HCT116 (cell line): ENCODE measurements at regions not wholly inside any gene's neighbourhood (a gene's known extent, or its start where the extent isn't known, plus 50 kb on each side); places are given as distances from the start of the nearest gene placed in this dataset.

Experiments
- ATAC-seq: fragments of 200-7000 bp; cut with Tn5 transposase; 2 replicates; pipeline ENCODE4 v1.9.1; 2020; ENCODE audit warnings: mild to moderate bottlenecking, moderate library complexity
- BruUV-seq: library from RNA; stranded (reverse); fragments of 400-500 nt; replicated peaks from 2 replicates; lab custom pipeline; 2021; lab: Mats Ljungman, UMichigan
- CTCF ChIA-PET: fragments of 300-600 bp; sonication (Branson Sonifier 250); formaldehyde crosslinking; loops from one replicate; lab custom pipeline; 2021; ENCODE audit warnings: antibody characterized with exemption; lab: Charles Lee
- POLR2A ChIA-PET: fragments of 300-600, 350-600 bp; sonication (Branson Sonifier 250); formaldehyde crosslinking; loops from one replicate; lab custom pipeline; 2021; ENCODE audit warnings: antibody characterized with exemption; lab: Charles Lee
- RAD21 ChIA-PET, 2 experiments: fragments of 300-600 bp; sonication (Branson Sonifier 250); formaldehyde crosslinking; loops; one replicate each; lab custom pipeline; 2023; ENCODE audit warnings: low total read pairs in 2 of 2; ENCODE audit not compliant: uncharacterized antibody in 2 of 2, unreplicated experiment in 2 of 2, low non-redundant PET in 1 of 2; lab: Charles Lee
- DNase-seq: peaks from one replicate; pipeline ENCODE4 v3.0.0-alpha.2; 2010; ENCODE audit warnings: low read depth, low spot score
- H2AFZ ChIP-seq: fragments of 200-600 bp; shearing (Covaris generic), sonication (generic); 2 replicates; pipeline ENCODE4 v1.6.1; 2017; ENCODE audit warnings: low read depth, mixed run types, mixed read lengths, antibody characterized with exemption, low read length; ENCODE audit not compliant: poor library complexity, severe bottlenecking
- H3K27ac ChIP-seq: 2 replicates; pipeline ENCODE4 v1.5.1; 2012; ENCODE audit warnings: low read depth, low read length
- H3K27me3 ChIP-seq: fragments of 200-600 bp; sonication (generic); 2 replicates; pipeline ENCODE4 v1.6.1; 2016; ENCODE audit warnings: mixed run types, low read length, mixed read lengths; ENCODE audit not compliant: insufficient read depth
- H3K36me3 ChIP-seq, 2 experiments: fragments of 200-500 bp in 1 of 2; fragments of 200-600 bp in 1 of 2; sonication (Bioruptor generic) in 1 of 2; sonication (generic) in 1 of 2; 2 replicates each; pipeline versions ENCODE4 v1.5.1 to v1.6.1; 2014 to 2016; ENCODE audit warnings: low read length in 2 of 2, inconsistent platforms in 1 of 2, mixed read lengths in 1 of 2, mixed run types in 1 of 2; ENCODE audit not compliant: insufficient read depth in 2 of 2, control insufficient read depth in 1 of 2
- H3K4me1 ChIP-seq, 2 experiments: fragments of 200-600 bp in 1 of 2; sonication (generic) in 1 of 2; 2 replicates each; pipeline versions ENCODE4 v1.5.1 to v1.6.1; 2012 to 2017; ENCODE audit warnings: low read length in 2 of 2, inconsistent platforms in 1 of 2, mild to moderate bottlenecking in 1 of 2, mixed read lengths in 1 of 2, mixed run types in 1 of 2, moderate library complexity in 1 of 2; ENCODE audit not compliant: insufficient read depth in 2 of 2, control insufficient read depth in 1 of 2
- H3K4me2 ChIP-seq: fragments of 200-600 bp; sonication (generic); 2 replicates; pipeline ENCODE4 v1.6.1; 2017; ENCODE audit warnings: mixed run types, low read length, mixed read lengths
- H3K4me3 ChIP-seq, 2 experiments: fragments of 200-600 bp in 1 of 2; sonication (generic) in 1 of 2; replicated peaks in 1 of 2; 2 replicates each; pipeline ENCODE4 v1.5.1; 2011 to 2016; ENCODE audit warnings: low read length in 2 of 2, control low read depth in 1 of 2, low read depth in 1 of 2, mild to moderate bottlenecking in 1 of 2, mixed read lengths in 1 of 2, mixed run types in 1 of 2
- H3K79me2 ChIP-seq: fragments of 200-600 bp; sonication (generic); 2 replicates; pipeline ENCODE4 v1.6.1; 2017; ENCODE audit warnings: mild to moderate bottlenecking, mixed run types, low read length, moderate library complexity, mixed read lengths; ENCODE audit not compliant: insufficient read depth
- H3K9ac ChIP-seq: fragments of 200-600 bp; sonication (generic); 2 replicates; pipeline ENCODE4 v1.6.1; 2016; ENCODE audit warnings: low read length, mixed read lengths
- H3K9me2 ChIP-seq: fragments of 200-600 bp; sonication (generic), shearing (Covaris generic); 2 replicates; pipeline ENCODE4 v1.6.1; 2017; ENCODE audit warnings: mixed run types, mild to moderate bottlenecking, moderate library complexity; ENCODE audit not compliant: insufficient read depth
- H3K9me3 ChIP-seq, 2 experiments: fragments of 200-500 bp in 1 of 2; fragments of 200-600 bp in 1 of 2; sonication (Bioruptor generic) in 1 of 2; sonication (generic) in 1 of 2; 2 replicates each; pipeline ENCODE4 v1.6.1; 2014 to 2017; ENCODE audit warnings: low read length in 2 of 2, mixed read lengths in 2 of 2, inconsistent platforms in 1 of 2, low read depth in 1 of 2, mild to moderate bottlenecking in 1 of 2, mixed run types in 1 of 2, moderate library complexity in 1 of 2; ENCODE audit not compliant: control insufficient read depth in 1 of 2, insufficient read depth in 1 of 2
- H4K20me1 ChIP-seq: fragments of 200-600 bp; sonication (generic), shearing (Covaris generic); 2 replicates; pipeline ENCODE4 v1.6.1; 2017; ENCODE audit warnings: mixed run types, mild to moderate bottlenecking, moderate library complexity; ENCODE audit not compliant: insufficient read depth
- ATF3 ChIP-seq: IDR thresholded peaks from 2 replicates; pipeline ENCODE4 v1.6.1; 2012
- CBX3 ChIP-seq: IDR thresholded peaks from 2 replicates; pipeline ENCODE4 v1.6.1; 2012; ENCODE audit warnings: low read depth
- CTCF ChIP-seq, 3 experiments: fragments of 200-600 bp in 1 of 3; sonication (generic) in 1 of 3; IDR thresholded peaks in 2 of 3; conservative IDR thresholded peaks in 1 of 3; 2 replicates each; pipeline ENCODE4 v1.5.1; 2012 to 2017; ENCODE audit warnings: low read depth in 2 of 3, low read length in 2 of 3, antibody characterized with exemption in 1 of 3, borderline replicate concordance in 1 of 3, control low read depth in 1 of 3, mild to moderate bottlenecking in 1 of 3, mixed read lengths in 1 of 3, mixed run types in 1 of 3, moderate library complexity in 1 of 3; ENCODE audit not compliant: insufficient read depth in 1 of 3
- ELF1 ChIP-seq: IDR thresholded peaks from 2 replicates; pipeline ENCODE4 v1.6.1; 2012; ENCODE audit warnings: low read depth, borderline replicate concordance
- EZH2 ChIP-seq: fragments of 200-600 bp; sonication (generic); IDR thresholded peaks from 2 replicates; pipeline ENCODE4 v1.6.1; 2017; ENCODE audit warnings: antibody characterized with exemption, mixed run types
- EZH2phosphoT487 ChIP-seq: fragments of 200-600 bp; IDR thresholded peaks from 2 replicates; pipeline ENCODE4 v1.6.1; 2018; ENCODE audit warnings: antibody characterized with exemption, borderline replicate concordance
- FOSL1 ChIP-seq: IDR thresholded peaks from 2 replicates; pipeline ENCODE4 v1.6.1; 2012; ENCODE audit warnings: low read depth
- JUND ChIP-seq: IDR thresholded peaks from 2 replicates; pipeline ENCODE4 v1.6.1; 2012
- MAX ChIP-seq: IDR thresholded peaks from 2 replicates; pipeline ENCODE4 v1.6.1; 2012
- POLR2AphosphoS5 ChIP-seq: IDR thresholded peaks from 2 replicates; pipeline ENCODE4 v1.6.1; 2011; ENCODE audit warnings: mild to moderate bottlenecking, low read depth, low read length, moderate library complexity
- RAD21 ChIP-seq: IDR thresholded peaks from 2 replicates; pipeline ENCODE4 v1.6.1; 2012; ENCODE audit warnings: low read depth, mild to moderate bottlenecking
- REST ChIP-seq: IDR thresholded peaks from 2 replicates; pipeline ENCODE4 v1.6.1; 2012; ENCODE audit warnings: low read depth
- SIN3A ChIP-seq: IDR thresholded peaks from 2 replicates; pipeline ENCODE4 v1.6.1; 2012; ENCODE audit warnings: low read depth
- SP1 ChIP-seq: IDR thresholded peaks from 2 replicates; pipeline ENCODE4 v1.6.1; 2012; ENCODE audit warnings: low read depth
- SRF ChIP-seq: IDR thresholded peaks from 2 replicates; pipeline ENCODE4 v1.6.1; 2012; ENCODE audit warnings: low read depth
- TCF7L2 ChIP-seq: IDR thresholded peaks from 2 replicates; pipeline ENCODE4 v1.7.0; 2011; ENCODE audit warnings: borderline replicate concordance, inconsistent platforms; ENCODE audit not compliant: insufficient read depth, insufficient read length; ENCODE audit errors: extremely low read depth
- YY1 ChIP-seq: IDR thresholded peaks from 2 replicates; pipeline ENCODE4 v1.6.1; 2011; ENCODE audit warnings: low read length, low read depth, moderate library complexity, mild to moderate bottlenecking; ENCODE audit not compliant: insufficient replicate concordance; ENCODE audit errors: extremely low read depth
- ZNF274 ChIP-seq: fragments of 200-500 bp; sonication (Bioruptor generic); IDR thresholded peaks from 2 replicates; pipeline ENCODE4 v1.6.1; 2014; ENCODE audit warnings: mild to moderate bottlenecking, low read depth, low read length, inconsistent platforms
- intact Hi-C: fragments of 100-400 bp; cut with micrococcal nuclease; formaldehyde crosslinking; loops from 2 replicates; pipeline ENCODE4 v1.10.0; 2022

- Histone ChIP-seq H3K9me3 (no peaks in the 10 kb centered on the region), H4K20me1 (no peaks in the 10 kb centered on the region), H3K9me2 (no peaks in the 10 kb centered on the region), H3K4me3 (no peak overlapping the region), H3K4me2 (no peak overlapping the region), H3K9ac (no peak overlapping the region), H2AFZ (no peak overlapping the region), H3K36me3 (no peaks in the 10 kb centered on the region), H3K27ac (no peak overlapping the region), H3K4me1 (peaks cover 0 to 7% of the 10 kb centered on the region in 2 experiments; a peak in 1 of 4 replicates), H3K27me3 (no peaks in the 10 kb centered on the region), H3K79me2 (no peaks in the 10 kb centered on the region)
- ChIA-PET CTCF (no interaction called here), POLR2A (no interaction called here), RAD21 (no interaction called here)
- TF ChIP-seq ZNF274 (no peak), TCF7L2 (no peak), JUND (no peak), SIN3A (no peak), EZH2 (no peak), SRF (no peak), SP1 (no peak), YY1 (no peak), CTCF (IDR thresholded peaks at IDR 0.05 in 2 of 3, conservative IDR thresholded peaks at IDR 0.05 in 1 of 3; ENCODE audit: borderline replicate concordance in 1 of 3, insufficient read depth in 1 of 3, low read depth in 2 of 3, low read length in 2 of 3) (no peak), EZH2phosphoT487 (no peak), REST (no peak), RAD21 (no peak), POLR2AphosphoS5 (no peak), MAX (no peak), FOSL1 (no peak), ATF3 (no peak), ELF1 (no peak), CBX3 (no peak)
- ATAC-seq (no peak), DNase-seq (no peak)
- intact Hi-C loops, result no loop called here
- no TSS peak for BruUV-seq
Observed at GRCh38 chr2:160835166-160835565, 325.1 kb upstream of the TANK start.
